CD14-positive monocyte (primary cell): ENCODE measurements at regions not wholly inside any gene's neighbourhood (a gene's known extent, or its start where the extent isn't known, plus 50 kb on each side); places are given as distances from the start of the nearest gene placed in this dataset.

Experiments
- DNase-seq, 3 donors: peaks; one replicate each; pipeline ENCODE4 v3.0.0-alpha.2; 2011 to 2022
- H2AFZ ChIP-seq: 2 replicates; pipeline ENCODE4 v1.6.0; 2012; ENCODE audit warnings: mild to moderate bottlenecking, low read depth, low read length, inconsistent platforms; ENCODE audit not compliant: insufficient read depth, poor library complexity, severe bottlenecking
- H3K27ac ChIP-seq, 2 donors: 1 replicate in 1 of 2; 2 replicates in 1 of 2; pipeline ENCODE4 v1.5.1; 2012 to 2013; ENCODE audit warnings: low read length in 2 of 2, control low read depth in 1 of 2, inconsistent platforms in 1 of 2, low read depth in 1 of 2, mild to moderate bottlenecking in 1 of 2
- H3K27me3 ChIP-seq, 2 donors: one replicate each; pipeline versions ENCODE4 v1.6.0 to v1.6.1; 2011 to 2013; ENCODE audit warnings: low read length in 2 of 2; ENCODE audit not compliant: control insufficient read depth in 2 of 2, insufficient read depth in 2 of 2
- H3K36me3 ChIP-seq, 2 donors: replicated peaks in 1 of 2; 1 replicate in 1 of 2; 2 replicates in 1 of 2; pipeline versions ENCODE4 v1.5.1 to v1.6.1; 2012 to 2013; ENCODE audit warnings: low read length in 2 of 2, control low read depth in 1 of 2, inconsistent platforms in 1 of 2, mild to moderate bottlenecking in 1 of 2; ENCODE audit not compliant: insufficient read depth in 2 of 2, control insufficient read depth in 1 of 2
- H3K4me1 ChIP-seq, 2 donors: 1 replicate in 1 of 2; 2 replicates in 1 of 2; pipeline versions ENCODE4 v1.5.1 to v1.6.1; 2012 to 2013; ENCODE audit warnings: low read length in 2 of 2, control low read depth in 1 of 2, inconsistent platforms in 1 of 2, mild to moderate bottlenecking in 1 of 2, moderate library complexity in 1 of 2; ENCODE audit not compliant: insufficient read depth in 2 of 2, control insufficient read depth in 1 of 2
- H3K4me2 ChIP-seq: replicated peaks from 2 replicates; pipeline ENCODE3; 2012; ENCODE audit warnings: low read length, moderate library complexity, mild to moderate bottlenecking; ENCODE audit not compliant: poor library complexity, severe bottlenecking; ENCODE audit errors: extremely low read depth
- H3K4me3 ChIP-seq, 3 experiments: fragments of 200-600 bp in 1 of 3; sonication (generic) in 1 of 3; replicated peaks in 1 of 3; 1 replicate in 2 of 3; 2 replicates in 1 of 3; pipeline ENCODE4 v1.5.1; 2011 to 2013; ENCODE audit warnings: low read length in 3 of 3, mild to moderate bottlenecking in 3 of 3, control low read depth in 2 of 3, low read depth in 2 of 3, inconsistent platforms in 1 of 3, moderate library complexity in 1 of 3
- H3K79me2 ChIP-seq: 2 replicates; pipeline ENCODE4 v1.6.0; 2012; ENCODE audit warnings: mild to moderate bottlenecking, control low read depth, inconsistent platforms, low read length, moderate library complexity; ENCODE audit not compliant: insufficient read depth
- H3K9ac ChIP-seq: 2 replicates; pipeline ENCODE4 v1.6.0; 2017; ENCODE audit warnings: low read length, mild to moderate bottlenecking; ENCODE audit not compliant: insufficient read depth, poor library complexity, severe bottlenecking
- H3K9me3 ChIP-seq, 2 donors: replicated peaks in 1 of 2; 1 replicate in 1 of 2; 2 replicates in 1 of 2; pipeline versions ENCODE4 v1.5.1 to v1.6.1; 2012 to 2013; ENCODE audit warnings: low read length in 2 of 2, control low read depth in 1 of 2; ENCODE audit not compliant: control insufficient read depth in 1 of 2, insufficient read depth in 1 of 2
- H4K20me1 ChIP-seq: 2 replicates; pipeline ENCODE4 v1.6.0; 2012; ENCODE audit warnings: mild to moderate bottlenecking, low read length, control low read depth, moderate library complexity; ENCODE audit not compliant: insufficient read depth
- H3K27ac Mint-ChIP-seq, 7 donors: one replicate each; pipeline ENCODE4 v1.8.0; 2020; ENCODE audit warnings: mild to moderate bottlenecking in 7 of 7, mixed read lengths in 7 of 7, moderate library complexity in 6 of 7, inconsistent platforms in 2 of 7
- H3K27me3 Mint-ChIP-seq, 3 donors: one replicate each; pipeline ENCODE4 v1.8.0; 2021 to 2022; ENCODE audit warnings: low read depth in 3 of 3, mild to moderate bottlenecking in 3 of 3, mixed read lengths in 3 of 3, moderate library complexity in 3 of 3, inconsistent platforms in 1 of 3
- H3K36me3 Mint-ChIP-seq, 2 donors: one replicate each; pipeline ENCODE4 v1.8.0; 2020; ENCODE audit warnings: mixed read lengths in 2 of 2, inconsistent platforms in 1 of 2, mild to moderate bottlenecking in 1 of 2
- H3K4me1 Mint-ChIP-seq: one replicate; pipeline ENCODE4 v1.8.0; 2020; ENCODE audit warnings: mild to moderate bottlenecking, mixed read lengths
- H3K4me3 Mint-ChIP-seq, 2 donors: one replicate each; pipeline ENCODE4 v1.8.0; 2020; ENCODE audit warnings: mild to moderate bottlenecking in 2 of 2, mixed read lengths in 2 of 2, moderate library complexity in 1 of 2
- H3K9me3 Mint-ChIP-seq, 7 donors: one replicate each; pipeline ENCODE4 v1.8.0; 2020 to 2022; ENCODE audit warnings: mixed read lengths in 7 of 7, mild to moderate bottlenecking in 6 of 7, moderate library complexity in 6 of 7, inconsistent platforms in 2 of 7
- CTCF ChIP-seq: fragments of 200-600 bp; IDR thresholded peaks from one replicate; pipeline ENCODE4 v1.8.0; 2022; ENCODE audit warnings: antibody characterized with exemption, mild to moderate bottlenecking
- WGBS: methylation state at CpG from one replicate; pipeline ENCODE4 v1.1.5; 2013; ENCODE audit warnings: missing lambda C conversion rate; ENCODE audit not compliant: insufficient coverage; 5-methylcytosine and 5-hydroxymethylcytosine counted together
- intact Hi-C, 2 donors: fragments of 100-400 bp; cut with micrococcal nuclease; formaldehyde crosslinking; loops; one replicate each; pipeline versions ENCODE4 v1.15.0 to v1.15.1; 2023

DNA sequence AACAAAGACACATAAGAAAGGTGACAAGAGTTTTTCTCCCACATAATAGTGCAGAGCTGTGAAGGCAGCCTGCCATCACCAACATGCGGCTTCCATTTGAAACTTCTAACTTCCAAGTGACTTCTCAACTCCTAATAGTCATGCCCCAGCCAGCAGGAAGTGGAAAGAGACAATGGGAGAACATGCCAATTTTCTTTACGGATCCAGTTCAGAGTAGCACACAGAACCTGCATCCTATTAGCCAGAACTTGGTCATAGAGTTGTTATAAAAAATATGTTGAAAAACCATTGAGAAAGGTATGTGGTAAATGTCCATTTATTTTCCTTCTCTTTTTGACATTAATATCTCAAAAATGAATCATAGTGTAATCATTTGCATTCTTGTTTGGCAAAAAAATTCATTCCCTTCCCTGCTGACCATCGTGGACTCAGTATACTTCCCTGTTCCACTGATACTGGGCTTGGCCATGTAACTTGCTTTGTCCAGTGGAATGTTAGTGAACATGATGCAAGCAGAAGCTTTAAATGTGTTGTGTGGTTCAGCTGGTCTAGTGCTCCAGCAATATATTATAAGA lies 197.4 kb downstream of the SEC16B start:
- H3K36me3 Mint-ChIP-seq: no peaks in the 10 kb centered on the region
- H3K27ac ChIP-seq: no peak overlapping the region

GRCh38 chr1:177771688-177772087 lies 198.2 kb downstream of the SEC16B start:
- H3K27me3 ChIP-seq: no peaks in the 10 kb centered on the region
- Mint-ChIP-seq H3K4me3 (no peak overlapping the region), H3K27me3 (no peaks in the 10 kb centered on the region), H3K36me3 (no peaks in the 10 kb centered on the region), H3K4me1 (no peaks in the 10 kb centered on the region), H3K9me3 (peaks cover 0 to 22% (median 9%) of the 10 kb centered on the region in 7 donors), H3K27ac (no peak overlapping the region)
- no peaks in the 10 kb centered on the region for H4K20me1 ChIP-seq
- intact Hi-C loops: no loop called here
- H3K4me1 ChIP-seq: no peaks in the 10 kb centered on the region
- H3K36me3 ChIP-seq: no peaks in the 10 kb centered on the region
- H3K9me3 ChIP-seq: peaks cover 4 to 12% of the 10 kb centered on the region in 2 donors
- no peak for TF ChIP-seq CTCF
- no peak overlapping the region for H3K4me3 ChIP-seq
- no CpG with 5 or more reads among the region's 2 CpGs for WGBS
- H3K9ac ChIP-seq: no peak overlapping the region
- H2AFZ ChIP-seq: no peak overlapping the region
- no peak overlapping the region for H3K27ac ChIP-seq
- H3K79me2 ChIP-seq: no peaks in the 10 kb centered on the region
- no peak for DNase-seq
- H3K4me2 ChIP-seq: no peak overlapping the region

More for the DNA sequence above, 197.4 kb downstream of the SEC16B start:
- intact Hi-C loops: no loop called here
- no peaks in the 10 kb centered on the region for H3K79me2 ChIP-seq
- H3K36me3 ChIP-seq: no peaks in the 10 kb centered on the region
- H2AFZ ChIP-seq: no peak overlapping the region
- H3K4me1 Mint-ChIP-seq: no peaks in the 10 kb centered on the region
- H3K4me3 Mint-ChIP-seq: no peak overlapping the region
- no peak overlapping the region for H3K4me3 ChIP-seq
- no peak for TF ChIP-seq CTCF
- no peaks in the 10 kb centered on the region for H3K27me3 Mint-ChIP-seq
- H3K4me2 ChIP-seq: no peak overlapping the region
- no peak overlapping the region for H3K27ac Mint-ChIP-seq
- DNase-seq: no peak
- peaks cover 4 to 12% of the 10 kb centered on the region in 2 donors for H3K9me3 ChIP-seq
- H3K9ac ChIP-seq: no peak overlapping the region
- no peaks in the 10 kb centered on the region for H3K27me3 ChIP-seq
- H4K20me1 ChIP-seq: no peaks in the 10 kb centered on the region
- H3K4me1 ChIP-seq: no peaks in the 10 kb centered on the region
- no CpG with 5 or more reads among the region's 3 CpGs for WGBS
- H3K9me3 Mint-ChIP-seq: peaks cover 0 to 22% (median 9%) of the 10 kb centered on the region in 7 donors
